H1 (cell line): ENCODE measurements at regions not wholly inside any gene's neighbourhood (a gene's known extent, or its start where the extent isn't known, plus 50 kb on each side); places are given as distances from the start of the nearest gene placed in this dataset.

ENCODE experiments used
- CTCF ChIA-PET: fragments of 300-600 bp; sonication (Branson Sonifier 250); formaldehyde crosslinking; loops from one replicate; lab custom pipeline; 2021; ENCODE audit not compliant: partially characterized antibody; lab: Charles Lee
- POLR2A ChIA-PET: fragments of 300-600 bp; sonication (Branson Sonifier 250); formaldehyde crosslinking; loops from one replicate; lab custom pipeline; 2021; ENCODE audit warnings: inconsistent platforms; ENCODE audit not compliant: partially characterized antibody; lab: Charles Lee
- DNase-seq, 2 experiments: peaks; one replicate each; pipeline versions ENCODE4 v3.0.0 to v3.0.0-alpha.2; 2010 to 2022; ENCODE audit warnings: low spot score in 2 of 2, low read depth in 1 of 2, mixed read lengths in 1 of 2
- FAIRE-seq: peaks from 2 replicates; lab custom pipeline; 2011; peaks lifted over from hg19 to GRCh38; lab: Jason Lieb, UNC
- H2AFZ ChIP-seq: 2 replicates; pipeline ENCODE4 v1.8.1; 2012; ENCODE audit warnings: low read length, inconsistent platforms
- H2AK5ac ChIP-seq: 2 replicates; pipeline ENCODE4 v1.6.1; 2013; ENCODE audit warnings: low read depth, low read length
- H2BK120ac ChIP-seq: replicated peaks from 2 replicates; pipeline ENCODE3; 2013; ENCODE audit warnings: low read depth, low read length, inconsistent platforms
- H2BK12ac ChIP-seq: 2 replicates; pipeline ENCODE4 v1.6.1; 2013; ENCODE audit warnings: low read depth, low read length
- H2BK15ac ChIP-seq: 2 replicates; pipeline ENCODE4 v1.6.1; 2013; ENCODE audit warnings: low read length
- H2BK20ac ChIP-seq: 2 replicates; pipeline ENCODE4 v1.6.1; 2013; ENCODE audit warnings: low read length
- H2BK5ac ChIP-seq: 2 replicates; pipeline ENCODE4 v1.6.1; 2013; ENCODE audit warnings: low read depth, low read length
- H3K14ac ChIP-seq: 2 replicates; pipeline ENCODE4 v1.6.1; 2013; ENCODE audit warnings: inconsistent platforms; ENCODE audit not compliant: insufficient read length
- H3K18ac ChIP-seq: 2 replicates; pipeline ENCODE4 v1.6.1; 2013; ENCODE audit warnings: low read length; ENCODE audit errors: extremely low read depth
- H3K23ac ChIP-seq: 2 replicates; pipeline ENCODE4 v1.6.1; 2013; ENCODE audit warnings: inconsistent platforms; ENCODE audit not compliant: insufficient read length
- H3K23me2 ChIP-seq: 2 replicates; pipeline ENCODE4 v1.6.1; 2013; ENCODE audit warnings: low read depth, low read length
- H3K27ac ChIP-seq: 2 replicates; pipeline ENCODE4 v1.6.1; 2011; ENCODE audit warnings: low read depth, low read length, inconsistent platforms
- H3K27me3 ChIP-seq, 4 experiments: replicated peaks in 1 of 4; 1 replicate in 1 of 4; 2 replicates in 3 of 4; pipeline versions ENCODE4 v1.6.1 to v1.8.1; 2011 to 2013; ENCODE audit warnings: low read length in 3 of 4, mild to moderate bottlenecking in 3 of 4, inconsistent platforms in 2 of 4, mixed read lengths in 2 of 4, moderate library complexity in 1 of 4; ENCODE audit not compliant: control insufficient read depth in 3 of 4, insufficient read depth in 3 of 4; ENCODE audit errors: extremely low read depth in 1 of 4
- H3K36me3 ChIP-seq, 4 experiments: 2 replicates each; pipeline versions ENCODE4 v1.6.1 to v1.8.1; 2011 to 2013; ENCODE audit warnings: mild to moderate bottlenecking in 4 of 4, low read length in 3 of 4, moderate library complexity in 2 of 4, control low read depth in 1 of 4, inconsistent platforms in 1 of 4; ENCODE audit not compliant: insufficient read depth in 4 of 4, control insufficient read depth in 2 of 4
- H3K4ac ChIP-seq: replicated peaks from 2 replicates; pipeline ENCODE3; 2013; ENCODE audit warnings: low read length, low read depth, mixed read lengths, inconsistent platforms; ENCODE audit not compliant: insufficient read length
- H3K4me1 ChIP-seq, 4 experiments: replicated peaks in 1 of 4; 1 replicate in 1 of 4; 2 replicates in 3 of 4; pipeline versions ENCODE4 v1.6.1 to v1.8.1; 2011 to 2013; ENCODE audit warnings: low read length in 3 of 4, inconsistent platforms in 2 of 4, mixed read lengths in 1 of 4; ENCODE audit not compliant: insufficient read depth in 4 of 4, control insufficient read depth in 3 of 4
- H3K4me2 ChIP-seq, 2 experiments: 2 replicates each; pipeline versions ENCODE4 v1.6.1 to v1.8.1; 2011 to 2013; ENCODE audit warnings: low read depth in 2 of 2, low read length in 2 of 2, control low read depth in 1 of 2, inconsistent platforms in 1 of 2, mild to moderate bottlenecking in 1 of 2; ENCODE audit not compliant: insufficient read depth in 1 of 2
- H3K4me3 ChIP-seq, 4 experiments: fragments of 200-600, 300-600 bp in 1 of 4; sonication (generic), shearing (Covaris generic), sonication (Bioruptor Twin) in 1 of 4; 2 replicates each; pipeline versions ENCODE4 v1.5.1 to v1.8.1; 2011 to 2016; ENCODE audit warnings: low read length in 4 of 4, low read depth in 3 of 4, control low read depth in 2 of 4, inconsistent platforms in 2 of 4, mild to moderate bottlenecking in 2 of 4, mixed read lengths in 1 of 4, moderate library complexity in 1 of 4; ENCODE audit not compliant: insufficient read depth in 2 of 4; ENCODE audit errors: extremely low read depth in 1 of 4
- H3K56ac ChIP-seq: replicated peaks from 2 replicates; pipeline ENCODE3; 2013; ENCODE audit warnings: low read depth, mild to moderate bottlenecking, mixed read lengths, low read length, inconsistent platforms; ENCODE audit not compliant: insufficient read length
- H3K79me1 ChIP-seq: 2 replicates; pipeline ENCODE4 v1.6.1; 2013; ENCODE audit warnings: low read depth, low read length, control low read depth
- H3K79me2 ChIP-seq, 2 experiments: 2 replicates each; pipeline versions ENCODE4 v1.6.1 to v1.8.1; 2012 to 2013; ENCODE audit warnings: low read length in 2 of 2, mild to moderate bottlenecking in 2 of 2, inconsistent platforms in 1 of 2; ENCODE audit not compliant: insufficient read depth in 2 of 2, control insufficient read depth in 1 of 2
- H3K9ac ChIP-seq, 4 experiments: replicated peaks in 1 of 4; 1 replicate in 1 of 4; 2 replicates in 3 of 4; pipeline versions ENCODE4 v1.6.1 to v1.8.1; 2011 to 2013; ENCODE audit warnings: low read depth in 3 of 4, low read length in 3 of 4, control low read depth in 2 of 4, mild to moderate bottlenecking in 2 of 4, moderate library complexity in 2 of 4, inconsistent platforms in 1 of 4; ENCODE audit errors: extremely low read depth in 1 of 4
- H3K9me3 ChIP-seq, 2 experiments: 2 replicates each; pipeline versions ENCODE4 v1.6.1 to v1.8.1; 2012 to 2013; ENCODE audit warnings: mild to moderate bottlenecking in 2 of 2, moderate library complexity in 2 of 2, control low read depth in 1 of 2, inconsistent platforms in 1 of 2, low read depth in 1 of 2, low read length in 1 of 2, mixed read lengths in 1 of 2; ENCODE audit not compliant: insufficient read depth in 2 of 2
- H4K20me1 ChIP-seq, 2 experiments: replicated peaks in 1 of 2; 2 replicates each; pipeline versions ENCODE3 to v1.8.1; 2011 to 2013; ENCODE audit warnings: inconsistent platforms in 2 of 2, low read length in 2 of 2, mild to moderate bottlenecking in 1 of 2; ENCODE audit not compliant: insufficient read depth in 2 of 2, control insufficient read depth in 1 of 2
- H4K5ac ChIP-seq: 2 replicates; pipeline ENCODE4 v1.6.1; 2013; ENCODE audit warnings: low read length, low read depth, mixed read lengths, inconsistent platforms; ENCODE audit not compliant: insufficient read length
- H4K8ac ChIP-seq: 2 replicates; pipeline ENCODE4 v1.8.0; 2013; ENCODE audit warnings: mild to moderate bottlenecking, moderate library complexity, low read length, inconsistent platforms; ENCODE audit not compliant: insufficient read depth; ENCODE audit errors: extremely low read depth
- H4K91ac ChIP-seq: replicated peaks from 2 replicates; pipeline ENCODE3; 2013; ENCODE audit warnings: low read length, mixed read lengths, inconsistent platforms; ENCODE audit not compliant: insufficient read length
- USF2 ChIP-seq: IDR thresholded peaks from 2 replicates; pipeline ENCODE4 v1.6.1; 2011; ENCODE audit warnings: low read length, improper control_type of control experiment
- WGBS, 2 experiments: shearing (Covaris generic) in 1 of 2; methylation state at CpG; one replicate each; pipeline versions ENCODE4 v1.1.6 to v1.1.7; 2013 to 2015; ENCODE audit warnings: low lambda C conversion rate in 2 of 2, mixed read lengths in 2 of 2, inconsistent platforms in 1 of 2, low coverage in 1 of 2, missing lambda C conversion rate in 1 of 2; ENCODE audit not compliant: insufficient replicate concordance in 2 of 2, insufficient coverage in 1 of 2, insufficient read length in 1 of 2; ENCODE audit errors: extremely low coverage in 1 of 2, missing lambda C conversion rate in 1 of 2; 5-methylcytosine and 5-hydroxymethylcytosine counted together

DNA sequence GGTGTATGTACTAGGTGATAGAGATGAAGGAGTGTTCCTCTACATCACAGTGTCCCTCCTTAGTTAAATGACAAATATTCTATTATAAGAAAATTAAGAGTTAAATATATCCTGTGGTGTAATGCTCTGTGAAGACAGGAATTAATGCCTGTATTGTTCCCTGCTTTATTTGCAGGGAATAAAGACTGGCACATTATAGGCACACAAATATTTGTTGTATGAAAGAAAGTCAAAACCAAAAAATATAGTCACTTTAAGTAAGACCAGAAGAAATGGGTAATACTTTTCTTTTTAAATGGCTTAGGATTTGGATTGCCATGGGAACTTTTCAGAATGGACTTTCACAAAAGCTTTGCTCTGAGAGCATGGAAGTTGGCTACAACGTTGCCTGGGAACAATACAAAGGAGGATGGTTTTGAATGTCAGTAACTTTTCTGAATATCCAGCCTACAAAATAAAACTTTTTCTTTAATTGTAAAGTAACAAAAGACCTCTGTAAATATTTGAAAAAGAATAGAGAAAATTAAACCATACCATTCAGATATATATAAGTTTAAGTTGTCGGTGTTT, 158.0 kb upstream of the P2RY1 start:
- H2AFZ ChIP-seq, result no peak overlapping the region
- H2BK20ac ChIP-seq, result no peak overlapping the region
- no peaks in the 10 kb centered on the region for H3K79me1 ChIP-seq
- H4K20me1 ChIP-seq, result no peaks in the 10 kb centered on the region
- H3K56ac ChIP-seq, result no peak overlapping the region
- no peaks in the 10 kb centered on the region for H3K23me2 ChIP-seq
- no peak overlapping the region for H4K8ac ChIP-seq
- no peak overlapping the region for H2BK120ac ChIP-seq
- H2AK5ac ChIP-seq, result no peak overlapping the region
- no peak for FAIRE-seq
- no peak overlapping the region for H3K4ac ChIP-seq
- no peak overlapping the region for H3K4me2 ChIP-seq
- no peaks in the 10 kb centered on the region for H3K36me3 ChIP-seq
- no peak overlapping the region for H2BK12ac ChIP-seq
- ChIA-PET CTCF (interaction anchor here (0.8 to 2.1 kb wide), 2 partner anchors 11 to 262 kb away, joined by 3 to 4 read pairs; no protein-coding TSS in a partner anchor), POLR2A (no interaction called here)
- no peak overlapping the region for H4K5ac ChIP-seq
- WGBS, 2 experiments, result 89% methylated on average over 2 of the region's 2 CpGs; no CpG with 5 or more reads in 1 of the 2 experiments
- no peak overlapping the region for H2BK5ac ChIP-seq
- H3K4me3 ChIP-seq, result no peak overlapping the region
- H3K9ac ChIP-seq, result no peak overlapping the region
- no peak for DNase-seq
- no peak overlapping the region for H3K27ac ChIP-seq
- H3K18ac ChIP-seq, result no peak overlapping the region
- H3K79me2 ChIP-seq, result no peaks in the 10 kb centered on the region
- H3K9me3 ChIP-seq, result no peaks in the 10 kb centered on the region
- H3K4me1 ChIP-seq, result no peaks in the 10 kb centered on the region
- no peak overlapping the region for H2BK15ac ChIP-seq
- no peak overlapping the region for H3K23ac ChIP-seq
- no peaks in the 10 kb centered on the region for H3K27me3 ChIP-seq
- H3K14ac ChIP-seq, result no peak overlapping the region
- H4K91ac ChIP-seq, result no peak overlapping the region
- no peak for TF ChIP-seq USF2
